ENCODE measurements at regions not wholly inside any gene's neighbourhood (a gene's known extent, or its start where the extent isn't known, plus 50 kb on each side); places are given as distances from the start of the nearest gene placed in this dataset.

- no peak overlapping the region for H3K4me3 ChIP-seq
- 79 to 80% methylated on average over 4 of the region's 4 CpGs for WGBS, 2 donors
- H3K36me3 ChIP-seq = no peaks in the 10 kb centered on the region
- H3K27ac ChIP-seq = no peak overlapping the region
- intact Hi-C loops (cut with DNase I) = no loop called here
- H3K9me3 ChIP-seq = no peaks in the 10 kb centered on the region
- no peaks in the 10 kb centered on the region for H3K4me1 ChIP-seq
- H3K27me3 ChIP-seq = no peaks in the 10 kb centered on the region
- TF ChIP-seq POLR2A (IDR thresholded peaks at IDR 0.05) = no peak
- TF ChIP-seq, protein P1, sequence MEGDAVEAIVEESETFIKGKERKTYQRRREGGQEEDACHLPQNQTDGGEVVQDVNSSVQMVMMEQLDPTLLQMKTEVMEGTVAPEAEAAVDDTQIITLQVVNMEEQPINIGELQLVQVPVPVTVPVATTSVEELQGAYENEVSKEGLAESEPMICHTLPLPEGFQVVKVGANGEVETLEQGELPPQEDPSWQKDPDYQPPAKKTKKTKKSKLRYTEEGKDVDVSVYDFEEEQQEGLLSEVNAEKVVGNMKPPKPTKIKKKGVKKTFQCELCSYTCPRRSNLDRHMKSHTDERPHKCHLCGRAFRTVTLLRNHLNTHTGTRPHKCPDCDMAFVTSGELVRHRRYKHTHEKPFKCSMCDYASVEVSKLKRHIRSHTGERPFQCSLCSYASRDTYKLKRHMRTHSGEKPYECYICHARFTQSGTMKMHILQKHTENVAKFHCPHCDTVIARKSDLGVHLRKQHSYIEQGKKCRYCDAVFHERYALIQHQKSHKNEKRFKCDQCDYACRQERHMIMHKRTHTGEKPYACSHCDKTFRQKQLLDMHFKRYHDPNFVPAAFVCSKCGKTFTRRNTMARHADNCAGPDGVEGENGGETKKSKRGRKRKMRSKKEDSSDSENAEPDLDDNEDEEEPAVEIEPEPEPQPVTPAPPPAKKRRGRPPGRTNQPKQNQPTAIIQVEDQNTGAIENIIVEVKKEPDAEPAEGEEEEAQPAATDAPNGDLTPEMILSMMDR (IDR thresholded peaks at IDR 0.05) = no peak
- DNase-seq = no peak
Observed at GRCh38 chr2:40629768-40630434, 178.0 kb upstream of the SLC8A1 start.

DNA sequence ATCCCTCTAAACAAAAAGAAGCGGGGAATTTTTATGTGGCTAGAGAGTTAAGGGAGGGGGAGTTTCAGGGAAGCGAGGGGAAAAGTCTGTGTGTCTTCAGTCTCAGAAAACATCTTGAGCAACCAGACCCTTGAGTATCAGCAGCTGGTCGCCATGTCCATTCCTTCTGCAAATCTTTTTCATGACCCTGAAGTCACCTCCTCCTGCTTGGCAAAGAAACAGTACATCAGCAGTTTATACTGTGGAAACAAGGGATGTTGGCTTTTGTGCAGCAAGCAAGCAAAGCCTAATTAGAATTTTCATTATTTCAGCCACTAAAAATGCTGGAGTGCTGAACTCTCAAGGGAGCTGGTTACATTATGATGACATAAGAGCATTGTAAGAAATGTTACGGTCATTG, 187.4 kb upstream of the SLC8A1 start:
- WGBS, 2 donors = 63 to 69% methylated on average over 4 of the region's 4 CpGs
- intact Hi-C loops (cut with DNase I) = no loop called here
- no peak for DNase-seq
- Histone ChIP-seq H3K9me3 (no peaks in the 10 kb centered on the region), H3K4me3 (no peak overlapping the region), H3K36me3 (no peaks in the 10 kb centered on the region), H3K27me3 (no peaks in the 10 kb centered on the region), H3K4me1 (no peaks in the 10 kb centered on the region), H3K27ac (no peak overlapping the region)
- TF ChIP-seq POLR2A (IDR thresholded peaks at IDR 0.05) = no peak
- TF ChIP-seq, protein P1 (IDR thresholded peaks at IDR 0.05) = no peak

GRCh38 chr2:40642237-40642636, 190.3 kb upstream of the SLC8A1 start:
- no peak for TF ChIP-seq POLR2A (IDR thresholded peaks at IDR 0.05)
- TF ChIP-seq, protein P1 (IDR thresholded peaks at IDR 0.05) = no peak
- Histone ChIP-seq H3K9me3 (no peaks in the 10 kb centered on the region), H3K27ac (no peak overlapping the region), H3K4me1 (no peaks in the 10 kb centered on the region), H3K36me3 (no peaks in the 10 kb centered on the region), H3K4me3 (no peak overlapping the region), H3K27me3 (no peaks in the 10 kb centered on the region)
- no peak for DNase-seq
- WGBS, 2 donors = 33 to 69% methylated on average over 1 of the region's 1 CpG
- intact Hi-C loops (cut with DNase I) = no loop called here

GRCh38 chr2:40642726-40643125, 190.8 kb upstream of the SLC8A1 start:
- no peaks in the 10 kb centered on the region for H3K4me1 ChIP-seq
- H3K36me3 ChIP-seq = no peaks in the 10 kb centered on the region
- intact Hi-C loops (cut with DNase I) = no loop called here
- H3K27ac ChIP-seq = no peak overlapping the region
- 67 to 76% methylated on average over 2 of the region's 2 CpGs for WGBS, 2 donors
- no peak for TF ChIP-seq POLR2A (IDR thresholded peaks at IDR 0.05)
- TF ChIP-seq, protein P1 (IDR thresholded peaks at IDR 0.05) = no peak
- DNase-seq = no peak
- no peaks in the 10 kb centered on the region for H3K27me3 ChIP-seq
- no peak overlapping the region for H3K4me3 ChIP-seq
- H3K9me3 ChIP-seq = no peaks in the 10 kb centered on the region

GRCh38 chr2:40646642-40647041, 194.8 kb upstream of the SLC8A1 start:
- WGBS, 2 donors = 69 to 94% methylated on average over 2 of the region's 2 CpGs
- Histone ChIP-seq H3K36me3 (no peaks in the 10 kb centered on the region), H3K27me3 (no peaks in the 10 kb centered on the region), H3K9me3 (no peaks in the 10 kb centered on the region), H3K4me3 (no peak overlapping the region), H3K4me1 (no peaks in the 10 kb centered on the region), H3K27ac (no peak overlapping the region)
- TF ChIP-seq, protein P1 (IDR thresholded peaks at IDR 0.05) = no peak
- TF ChIP-seq POLR2A (IDR thresholded peaks at IDR 0.05) = no peak
- DNase-seq = no peak
- intact Hi-C loops (cut with DNase I) = no loop called here

Measured in esophagus squamous epithelium (tissue), 5 donors.